Brain pericyte (primary cell): ENCODE measurements at regions not wholly inside any gene's neighbourhood (a gene's known extent, or its start where the extent isn't known, plus 50 kb on each side); places are given as distances from the start of the nearest gene placed in this dataset.
A peak's percentile ranks its signal among the peaks of the same experiment; 100 is the strongest.
"Not testable (repeated sequence)": the region's sequence is repeated elsewhere in the genome, so short reads cannot be mapped to it uniquely, and the experiment has no call there.

ENCODE experiments used
- DNase-seq: peaks from one replicate; pipeline ENCODE4 v3.0.0-alpha.2; 2012; ENCODE audit warnings: low read depth, low spot score

- DNase-seq = no peak
Observed at GRCh38 chr1:199509456-199509855, 518.1 kb upstream of the NR5A2 start.

DNA sequence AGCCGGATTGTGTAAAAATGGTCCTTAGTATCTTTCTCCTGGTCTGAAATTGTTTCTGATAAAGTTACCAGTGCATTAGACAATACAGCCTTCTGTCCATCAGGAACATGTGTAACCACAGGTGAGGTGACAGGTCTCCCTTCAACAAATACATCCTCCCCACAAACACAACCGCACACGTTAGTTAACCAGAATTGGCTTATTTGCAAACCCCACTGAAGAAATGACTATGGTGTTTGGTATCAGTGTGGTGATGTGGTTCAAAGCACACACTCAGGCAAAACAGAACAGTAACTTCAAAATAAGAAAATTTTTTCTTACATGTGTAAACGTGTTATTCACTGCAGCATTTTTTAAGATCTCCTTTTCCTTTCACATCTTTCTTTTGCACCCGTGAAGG, 517.2 kb upstream of the NR5A2 start:
- DNase-seq = no peak

- DNase-seq = no peak
Observed at GRCh38 chr1:199512037-199512710, 515.3 kb upstream of the NR5A2 start.

GRCh38 chr1:199515261-199515660, 512.2 kb upstream of the NR5A2 start:
- DNase-seq = no peak

- no peak for DNase-seq
Observed at GRCh38 chr1:199522338-199522737, 505.2 kb upstream of the NR5A2 start.

DNA sequence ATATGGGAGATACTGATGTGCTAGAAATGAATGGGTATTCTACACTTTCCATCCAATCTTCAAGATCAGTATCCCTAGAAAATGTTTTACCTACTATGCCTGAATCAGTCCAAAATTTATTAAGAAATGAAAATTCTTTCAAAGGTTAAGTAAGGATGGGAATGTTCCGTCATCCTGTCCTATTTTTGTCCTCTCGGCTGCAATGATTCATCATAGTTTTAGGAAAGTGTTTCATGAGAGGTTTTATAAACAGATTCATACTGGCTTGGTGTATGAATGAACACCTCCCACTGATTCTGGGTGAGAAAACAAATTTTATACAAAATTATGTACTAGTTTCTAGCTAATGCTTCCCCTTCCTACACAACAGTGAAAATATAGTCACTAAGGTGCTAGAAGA, 504.6 kb upstream of the NR5A2 start:
- no peak for DNase-seq

DNA sequence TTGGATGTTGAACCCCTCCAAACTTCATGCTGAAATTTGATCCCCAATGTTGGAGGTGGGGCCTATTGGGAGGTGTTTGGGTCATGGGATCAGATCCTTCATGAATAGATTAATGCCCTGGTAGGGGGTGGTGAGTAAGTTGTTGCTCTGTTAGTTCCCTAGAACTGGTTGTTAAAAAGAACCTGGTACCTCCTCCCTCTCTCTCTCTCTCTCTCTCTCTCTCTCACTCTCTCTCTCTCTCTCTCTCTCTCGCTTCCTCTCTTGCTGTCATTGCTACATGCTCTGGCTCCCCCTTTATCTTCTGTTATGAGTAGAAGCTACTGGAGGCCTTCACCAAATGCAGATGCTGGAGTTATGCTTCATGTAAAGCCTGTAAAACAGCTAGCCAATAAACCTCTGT, 498.2 kb upstream of the NR5A2 start:
- DNase-seq = no peak

- DNase-seq = not testable (repeated sequence)
Observed at GRCh38 chr1:199533361-199533760, 494.1 kb upstream of the NR5A2 start.

DNA sequence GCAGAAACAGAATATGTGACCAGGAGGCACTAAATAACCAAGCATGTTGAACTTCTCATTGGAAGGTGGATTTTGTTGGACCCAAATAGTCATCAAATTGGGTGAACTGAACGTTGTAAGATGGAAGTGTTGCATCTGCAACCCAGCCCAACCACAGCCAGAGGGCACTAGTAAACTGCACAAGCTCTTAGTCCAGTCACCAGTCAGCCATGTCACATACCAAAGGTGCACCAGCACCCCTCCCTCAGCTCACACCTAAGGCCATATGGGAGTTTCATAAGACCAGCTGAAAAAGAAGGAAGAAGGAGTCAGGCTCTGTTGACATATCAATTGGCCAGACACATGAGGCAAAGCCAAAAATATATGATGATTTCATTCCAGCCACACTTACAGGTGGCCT, 481.7 kb upstream of the NR5A2 start:
- no peak for DNase-seq

GRCh38 chr1:199546323-199546722, 481.2 kb upstream of the NR5A2 start:
- DNase-seq = no peak

- no peak for DNase-seq
Observed at GRCh38 chr1:199549421-199549820, 478.1 kb upstream of the NR5A2 start.

DNA sequence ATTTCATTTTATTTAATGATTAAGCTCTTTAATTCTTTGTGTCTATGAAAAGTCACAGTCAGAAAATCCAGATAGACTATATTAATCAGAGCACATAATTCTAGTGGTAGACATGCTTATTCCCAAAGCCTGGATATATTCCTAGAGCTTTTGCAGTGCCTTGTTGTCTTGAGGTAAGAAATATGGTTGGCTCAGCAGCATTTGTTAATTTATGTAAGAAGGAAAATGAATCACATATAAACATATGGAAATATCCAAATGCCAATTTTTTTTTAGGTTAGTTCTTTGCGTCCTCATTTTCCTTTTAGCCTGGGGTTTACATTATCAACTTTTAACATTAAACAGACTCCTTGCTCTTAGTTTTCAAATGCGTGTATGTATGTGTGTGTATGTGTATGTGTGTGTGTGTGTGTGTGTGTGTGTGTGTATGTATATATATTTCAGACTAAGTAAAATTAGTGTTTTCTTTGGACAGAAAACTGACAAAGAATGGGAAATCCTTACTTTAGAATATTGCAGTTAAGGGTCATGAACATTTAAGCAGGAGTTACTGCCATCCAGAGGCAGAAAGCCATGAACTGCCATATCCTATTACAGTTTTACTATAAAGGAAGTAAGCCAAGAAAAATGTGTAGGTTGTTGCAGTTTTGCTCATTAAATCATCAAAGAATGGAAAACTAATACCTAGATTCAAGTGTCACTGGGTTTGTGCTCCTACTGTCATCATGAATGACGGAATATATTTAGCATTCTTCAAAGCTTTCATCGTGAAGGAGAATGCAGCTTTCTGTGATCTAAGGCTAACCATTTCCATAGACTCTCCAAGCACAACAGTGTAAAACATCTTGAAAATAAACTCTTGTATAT, 477.1 kb upstream of the NR5A2 start:
- peak; percentile 18 for DNase-seq

DNA sequence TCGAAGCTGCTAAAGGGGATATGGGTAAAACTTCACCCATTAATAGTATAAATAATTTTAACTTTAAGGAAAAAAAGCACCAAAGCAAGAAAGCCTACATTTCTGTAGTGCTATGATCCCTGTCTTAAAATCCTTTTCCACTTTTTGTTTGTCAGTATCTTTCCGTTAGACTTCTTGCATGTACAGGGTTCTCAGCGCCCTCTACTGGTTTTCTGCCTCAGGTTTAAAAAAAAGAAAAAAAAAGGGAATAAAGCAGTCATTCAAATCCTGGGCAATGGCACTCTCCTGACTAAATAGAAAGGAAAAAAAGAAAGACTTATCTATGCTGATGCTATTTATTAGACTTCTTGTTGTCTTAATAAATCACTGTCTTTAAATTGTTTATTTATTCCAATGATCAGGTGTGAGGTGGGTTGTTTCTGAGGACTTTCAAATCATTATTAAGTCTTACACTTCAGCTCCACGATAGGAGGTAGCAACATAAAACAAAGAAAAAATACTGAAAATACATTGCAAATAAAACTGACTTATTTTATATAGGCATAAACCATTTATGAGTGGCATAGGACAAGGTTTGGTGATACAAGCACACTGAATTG, 475.4 kb upstream of the NR5A2 start:
- DNase-seq = peak; percentile 12

DNA sequence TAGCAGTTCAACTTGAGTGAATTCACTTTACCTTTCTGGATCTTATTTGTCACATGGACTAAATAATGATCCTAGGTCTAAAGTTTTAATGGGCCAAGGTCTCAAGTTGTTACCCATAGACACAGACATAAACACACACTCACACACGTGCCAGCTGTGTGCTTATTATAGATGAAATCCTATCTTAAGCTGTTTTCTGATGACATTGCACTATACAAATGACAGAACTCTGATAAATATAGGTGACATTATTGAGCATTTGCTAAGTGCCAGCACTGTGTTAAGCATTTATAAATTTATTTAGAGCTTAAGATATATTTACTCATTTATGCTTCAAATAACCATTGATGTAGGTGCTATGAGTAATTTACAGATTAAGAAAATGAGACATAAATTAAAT, 474.4 kb upstream of the NR5A2 start:
- DNase-seq = no peak

- DNase-seq = no peak
Observed at GRCh38 chr1:199561334-199561733, 466.2 kb upstream of the NR5A2 start.

GRCh38 chr1:199573047-199573446, 454.5 kb upstream of the NR5A2 start:
- no peak for DNase-seq

- no peak for DNase-seq
Observed at GRCh38 chr1:199574950-199575349, 452.6 kb upstream of the NR5A2 start.

DNA sequence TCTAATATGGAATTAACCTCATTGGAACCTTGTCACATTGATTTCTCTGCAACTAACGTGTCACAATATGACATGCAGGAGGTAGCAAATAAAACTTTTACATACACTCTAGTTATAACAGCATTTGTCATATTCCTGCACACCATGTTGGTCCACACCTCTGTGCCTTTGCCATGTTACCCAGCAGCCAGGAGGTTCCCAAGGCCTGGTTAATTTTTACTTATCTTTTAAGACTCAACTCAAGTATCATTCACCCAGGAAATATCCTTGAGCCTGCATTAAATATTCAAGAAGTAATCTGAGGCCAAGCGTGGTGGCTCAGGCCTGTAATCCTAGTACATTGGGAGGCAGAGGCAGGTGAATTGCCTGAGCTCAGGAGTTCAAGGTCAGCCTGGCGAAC, 447.2 kb upstream of the NR5A2 start:
- DNase-seq = no peak

GRCh38 chr1:199585392-199585791, 442.1 kb upstream of the NR5A2 start:
- DNase-seq = no peak

DNA sequence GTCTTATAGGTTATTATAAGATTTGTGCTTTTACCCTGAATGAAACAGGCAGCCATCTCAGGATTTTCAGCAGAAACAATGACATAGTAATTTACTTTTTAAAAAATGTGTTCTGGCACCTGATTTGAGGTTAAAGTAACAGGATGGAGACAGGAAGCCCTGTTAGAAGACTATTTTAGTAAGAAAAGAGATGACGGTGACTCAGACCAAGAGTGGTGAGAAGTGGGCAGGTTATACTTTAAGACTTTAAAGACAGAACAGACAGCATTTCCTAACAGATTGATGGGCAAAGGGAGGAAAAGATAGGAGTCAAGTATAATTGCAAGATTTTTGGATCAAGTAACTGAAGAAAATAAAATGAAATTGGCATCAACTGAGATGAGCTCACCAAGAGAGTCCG, 436.8 kb upstream of the NR5A2 start:
- DNase-seq = no peak

DNA sequence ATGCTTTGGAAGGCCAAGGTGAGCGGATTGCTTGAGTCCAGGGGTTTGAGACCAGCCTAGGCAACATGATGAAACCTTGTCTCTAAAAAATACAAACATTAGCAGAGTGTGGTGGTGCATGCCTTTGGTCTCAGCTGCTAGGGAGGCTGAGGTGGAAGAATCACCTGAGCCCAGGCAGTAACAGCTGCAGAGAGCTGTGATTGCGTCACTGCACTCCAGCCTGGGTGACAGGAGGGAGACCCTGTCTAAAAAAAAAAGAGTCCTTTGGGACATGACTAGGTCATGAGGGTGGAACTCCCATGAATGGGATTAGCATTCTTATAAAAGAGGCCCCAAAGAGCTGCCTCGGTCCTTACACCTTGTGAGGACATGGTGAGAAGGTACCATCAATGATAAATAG, 436.0 kb upstream of the NR5A2 start:
- DNase-seq = no peak

DNA sequence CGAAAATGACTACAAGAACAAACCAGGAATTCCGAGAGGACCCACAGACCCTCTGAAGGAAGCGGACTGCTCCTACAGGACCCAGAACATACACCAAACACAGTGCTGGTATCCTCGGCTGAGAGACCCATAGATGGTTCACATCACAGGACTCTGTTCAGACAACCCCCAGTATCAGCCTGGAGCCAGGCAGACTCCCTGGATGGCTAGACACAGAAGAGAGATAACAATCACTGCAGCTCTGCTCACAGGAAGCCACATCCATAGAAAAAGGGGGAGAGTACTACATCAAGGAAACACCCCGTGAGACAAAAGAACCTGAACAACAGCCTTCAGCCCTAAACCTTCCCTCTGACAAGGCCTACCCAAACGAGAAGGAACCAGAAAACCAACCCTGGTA, 434.0 kb upstream of the NR5A2 start:
- no peak for DNase-seq

DNA sequence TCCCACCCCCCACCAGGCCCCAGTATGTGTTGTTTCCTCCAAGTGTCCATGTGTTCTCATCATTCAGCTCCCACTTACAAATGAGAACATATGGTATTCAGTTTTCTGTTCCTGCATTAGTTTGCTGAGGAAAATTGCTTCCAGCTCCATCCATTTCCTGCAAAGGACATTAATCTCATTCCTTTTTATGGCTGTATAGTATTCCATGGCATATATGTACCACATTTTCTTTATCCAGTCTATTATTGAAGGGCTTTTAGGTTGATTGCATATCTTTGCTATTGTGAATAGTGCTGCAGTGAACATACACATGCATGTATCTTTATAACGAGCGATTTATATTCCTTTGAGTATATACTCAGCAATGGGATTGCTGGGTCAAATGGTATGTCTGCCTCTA, 431.1 kb upstream of the NR5A2 start:
- DNase-seq = not testable (repeated sequence)
